Ascending aorta (tissue), 2 donors: ENCODE measurements at regions not wholly inside any gene's neighbourhood (a gene's known extent, or its start where the extent isn't known, plus 50 kb on each side); places are given as distances from the start of the nearest gene placed in this dataset.

Experiments used
- DNase-seq, 2 donors: peaks; one replicate each; pipeline ENCODE4 v3.0.0-alpha.2; 2019; ENCODE audit warnings: low spot score in 2 of 2
- H3K27ac ChIP-seq, 2 donors: fragments of 200-600 bp; sonication (generic); one replicate each; pipeline ENCODE4 v1.5.1; 2016 to 2017; ENCODE audit warnings: mild to moderate bottlenecking in 1 of 2
- H3K27me3 ChIP-seq: fragments of 200-600 bp; sonication (generic); one replicate; pipeline ENCODE4 v1.5.1; 2017
- H3K36me3 ChIP-seq, 2 donors: fragments of 200-600 bp; sonication (generic); one replicate each; pipeline ENCODE4 v1.5.1; 2016
- H3K4me1 ChIP-seq, 2 donors: fragments of 200-600 bp; sonication (generic); one replicate each; pipeline ENCODE4 v1.5.1; 2016 to 2017; ENCODE audit warnings: mild to moderate bottlenecking in 1 of 2
- H3K4me3 ChIP-seq, 2 donors: fragments of 200-600 bp; sonication (generic); one replicate each; pipeline ENCODE4 v1.5.1; 2016 to 2017; ENCODE audit warnings: mild to moderate bottlenecking in 1 of 2
- H3K9me3 ChIP-seq, 2 donors: fragments of 200-600 bp; sonication (generic); one replicate each; pipeline ENCODE4 v1.5.1; 2016
- CTCF ChIP-seq, 3 experiments: fragments of 200-600 bp in 2 of 3; fragments of 450-650 bp in 1 of 3; sonication (generic) in 2 of 3; IDR thresholded peaks; one replicate each; pipeline ENCODE4 v1.5.1; 2016 to 2019; ENCODE audit warnings: antibody characterized with exemption in 3 of 3, mild to moderate bottlenecking in 1 of 3, moderate library complexity in 1 of 3
- intact Hi-C: fragments of 100-400 bp; cut with DNase I; formaldehyde crosslinking; loops from one replicate; pipeline ENCODE4 v1.15.1; 2023

- intact Hi-C loops = no loop called here
- H3K9me3 ChIP-seq = no peaks in the 10 kb centered on the region
- no peaks in the 10 kb centered on the region for H3K27me3 ChIP-seq
- H3K27ac ChIP-seq = no peak overlapping the region
- H3K4me1 ChIP-seq = no peaks in the 10 kb centered on the region
- no peak for TF ChIP-seq CTCF (IDR thresholded peaks at IDR 0.05)
- no peak overlapping the region for H3K4me3 ChIP-seq
- H3K36me3 ChIP-seq = no peaks in the 10 kb centered on the region
- DNase-seq = no peak
Measured at GRCh38 chr17:34825884-34826283, 135.4 kb downstream of the CCT6B start.

- no peak for TF ChIP-seq CTCF (IDR thresholded peaks at IDR 0.05)
- intact Hi-C loops = no loop called here
- Histone ChIP-seq H3K36me3 (no peaks in the 10 kb centered on the region), H3K27me3 (no peaks in the 10 kb centered on the region), H3K4me3 (no peak overlapping the region), H3K9me3 (no peaks in the 10 kb centered on the region), H3K4me1 (no peaks in the 10 kb centered on the region), H3K27ac (no peak overlapping the region)
- no peak for DNase-seq
Measured at GRCh38 chr17:34825102-34825501, 136.2 kb downstream of the CCT6B start.

GRCh38 chr17:34823023-34823422 lies 138.2 kb downstream of the CCT6B start:
- intact Hi-C loops = no loop called here
- H3K4me1 ChIP-seq = no peaks in the 10 kb centered on the region
- H3K27ac ChIP-seq = no peak overlapping the region
- no peak overlapping the region for H3K4me3 ChIP-seq
- no peak for DNase-seq
- no peaks in the 10 kb centered on the region for H3K9me3 ChIP-seq
- no peaks in the 10 kb centered on the region for H3K36me3 ChIP-seq
- H3K27me3 ChIP-seq = no peaks in the 10 kb centered on the region
- TF ChIP-seq CTCF (IDR thresholded peaks at IDR 0.05) = no peak

- intact Hi-C loops = no loop called here
- Histone ChIP-seq H3K4me1 (no peaks in the 10 kb centered on the region), H3K36me3 (no peaks in the 10 kb centered on the region), H3K4me3 (no peak overlapping the region), H3K9me3 (no peaks in the 10 kb centered on the region), H3K27ac (no peak overlapping the region), H3K27me3 (no peaks in the 10 kb centered on the region)
- TF ChIP-seq CTCF (IDR thresholded peaks at IDR 0.05) = no peak
- no peak for DNase-seq
Measured at GRCh38 chr17:34822007-34822739, 139.1 kb downstream of the CCT6B start.

- intact Hi-C loops = no loop called here
Measured at GRCh38 chr17:34820922-34821321, 140.3 kb downstream of the CCT6B start.

More at GRCh38 chr17:34820922-34821321, 140.3 kb downstream of the CCT6B start:
- no peaks in the 10 kb centered on the region for H3K9me3 ChIP-seq
- TF ChIP-seq CTCF (IDR thresholded peaks at IDR 0.05) = no peak
- no peak overlapping the region for H3K27ac ChIP-seq
- no peaks in the 10 kb centered on the region for H3K36me3 ChIP-seq
- no peaks in the 10 kb centered on the region for H3K27me3 ChIP-seq
- no peak for DNase-seq
- no peak overlapping the region for H3K4me3 ChIP-seq
- H3K4me1 ChIP-seq = no peaks in the 10 kb centered on the region
